GM12864 (cell line): ENCODE measurements at regions not wholly inside any gene's neighbourhood (a gene's known extent, or its start where the extent isn't known, plus 50 kb on each side); places are given as distances from the start of the nearest gene placed in this dataset.
A peak's percentile ranks its signal among the peaks of the same experiment; 100 is the strongest.

ENCODE experiments used
- DNase-seq: peaks from one replicate; pipeline ENCODE4 v3.0.0-alpha.2; 2011; ENCODE audit warnings: low read depth
- H3K4me3 ChIP-seq: 2 replicates; pipeline ENCODE4 v1.5.1; 2011; ENCODE audit warnings: mild to moderate bottlenecking, low read depth, low read length, control low read depth
- CTCF ChIP-seq: IDR thresholded peaks from 2 replicates; pipeline ENCODE4 v1.5.1; 2011; ENCODE audit warnings: low read depth, mild to moderate bottlenecking, moderate library complexity, low read length, control low read depth, inconsistent platforms; ENCODE audit errors: missing control alignments

DNA sequence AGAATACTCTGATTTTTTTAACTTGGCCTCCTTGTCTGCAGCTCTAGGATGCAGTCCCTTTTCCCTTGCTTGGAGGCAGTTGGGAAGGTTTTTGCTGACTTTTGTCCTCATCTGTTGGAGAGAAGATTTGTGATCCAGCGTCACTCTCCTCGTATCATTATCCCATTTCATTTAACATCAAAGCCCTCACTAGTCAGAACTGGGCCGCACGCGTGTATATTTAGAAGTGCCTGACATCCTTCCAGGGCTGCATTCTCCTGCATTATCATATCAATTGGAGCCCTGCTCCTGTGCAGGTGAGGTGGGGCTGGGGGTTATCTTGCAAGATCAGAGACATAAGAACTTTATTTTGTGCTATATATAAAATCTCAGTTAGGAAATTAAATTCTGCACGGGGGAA lies 435.1 kb upstream of the HS6ST1 start:
- DNase-seq: no peak
- TF ChIP-seq CTCF: no peak
- no peak overlapping the region for H3K4me3 ChIP-seq

DNA sequence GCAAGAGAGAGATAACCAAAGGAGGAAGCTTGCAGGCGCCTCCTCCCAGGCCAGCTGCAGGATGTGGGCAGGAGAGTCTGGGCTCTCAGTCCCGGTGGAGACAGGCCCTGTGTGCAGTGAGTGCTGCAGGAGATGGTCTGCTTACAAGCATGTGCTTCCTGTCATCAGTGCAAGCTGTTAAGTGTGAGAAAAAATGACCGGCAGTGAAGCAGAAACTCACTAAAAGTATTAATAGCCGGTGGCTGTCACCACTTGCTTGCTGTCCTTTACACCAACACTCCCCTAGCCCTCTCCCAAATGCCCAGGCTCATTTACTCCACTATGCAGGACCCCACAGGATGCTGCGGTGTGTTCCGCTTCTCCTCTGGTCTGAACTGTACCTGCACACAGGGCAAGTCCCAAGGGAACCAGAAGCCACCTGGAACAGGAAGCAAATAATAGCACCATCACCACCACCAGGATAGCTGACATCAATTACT lies 435.6 kb upstream of the HS6ST1 start:
- DNase-seq: peak; percentile 65
- no peak for TF ChIP-seq CTCF
- H3K4me3 ChIP-seq: no peak overlapping the region

DNA sequence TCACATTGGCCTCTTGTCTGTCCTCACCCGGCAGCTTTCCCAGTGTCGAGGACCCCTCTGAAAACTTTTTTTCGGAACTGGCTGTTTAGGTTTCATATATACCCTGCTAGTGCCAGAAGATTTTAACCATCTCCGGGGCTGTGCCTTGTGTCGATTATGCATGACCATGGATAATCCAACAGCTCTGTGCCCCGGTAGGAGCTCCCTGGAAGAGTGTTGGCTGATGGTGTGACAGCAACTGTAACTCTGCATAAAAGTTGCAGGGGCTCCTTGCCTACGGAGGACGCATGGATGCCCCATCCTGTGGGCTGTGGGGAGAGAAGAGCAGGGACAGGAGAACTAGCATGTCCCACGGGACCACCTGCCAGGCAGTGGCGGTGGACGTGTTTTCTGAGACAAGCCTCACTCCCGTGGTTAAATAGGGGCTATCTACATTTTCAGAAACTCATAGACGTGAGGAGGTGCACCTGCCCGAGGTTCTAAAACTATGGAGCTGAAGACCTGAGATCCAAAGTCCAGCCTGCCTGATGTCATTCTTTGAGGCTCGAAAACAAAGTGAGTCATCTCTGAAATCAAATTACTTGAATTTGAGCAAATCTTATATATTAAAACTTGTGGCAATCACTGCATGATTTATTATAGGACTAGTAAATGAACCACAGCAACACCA lies 437.2 kb upstream of the HS6ST1 start:
- no peak for TF ChIP-seq CTCF
- DNase-seq: no peak
- H3K4me3 ChIP-seq: no peak overlapping the region

DNA sequence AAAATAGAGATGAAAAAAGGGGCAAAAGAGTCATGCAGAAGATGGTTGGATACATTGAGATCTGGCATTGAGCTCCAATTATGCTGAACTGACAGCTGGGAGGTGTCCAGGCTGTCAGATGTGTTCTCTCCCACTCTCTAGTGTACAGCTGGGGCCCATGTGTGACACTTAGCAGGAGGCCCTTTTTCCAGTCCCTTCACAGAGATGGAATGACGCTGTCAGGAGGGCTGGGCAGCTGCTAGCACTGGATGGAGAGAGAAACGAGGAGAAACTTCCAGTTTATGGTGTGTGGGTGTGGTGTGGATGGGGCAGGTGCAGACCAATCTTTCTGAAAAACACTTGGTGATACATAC lies 437.7 kb upstream of the HS6ST1 start:
- no peak for DNase-seq
- TF ChIP-seq CTCF: no peak
- H3K4me3 ChIP-seq: no peak overlapping the region

- no peak for DNase-seq
- TF ChIP-seq CTCF: no peak
Measured at GRCh38 chr2:128765811-128766210, 447.1 kb upstream of the HS6ST1 start.

GRCh38 chr2:128768041-128768440 lies 449.4 kb upstream of the HS6ST1 start:
- no peak for DNase-seq
- no peak overlapping the region for H3K4me3 ChIP-seq
- TF ChIP-seq CTCF: no peak

More at GRCh38 chr2:128765811-128766210, 447.1 kb upstream of the HS6ST1 start:
- H3K4me3 ChIP-seq: no peak overlapping the region

DNA sequence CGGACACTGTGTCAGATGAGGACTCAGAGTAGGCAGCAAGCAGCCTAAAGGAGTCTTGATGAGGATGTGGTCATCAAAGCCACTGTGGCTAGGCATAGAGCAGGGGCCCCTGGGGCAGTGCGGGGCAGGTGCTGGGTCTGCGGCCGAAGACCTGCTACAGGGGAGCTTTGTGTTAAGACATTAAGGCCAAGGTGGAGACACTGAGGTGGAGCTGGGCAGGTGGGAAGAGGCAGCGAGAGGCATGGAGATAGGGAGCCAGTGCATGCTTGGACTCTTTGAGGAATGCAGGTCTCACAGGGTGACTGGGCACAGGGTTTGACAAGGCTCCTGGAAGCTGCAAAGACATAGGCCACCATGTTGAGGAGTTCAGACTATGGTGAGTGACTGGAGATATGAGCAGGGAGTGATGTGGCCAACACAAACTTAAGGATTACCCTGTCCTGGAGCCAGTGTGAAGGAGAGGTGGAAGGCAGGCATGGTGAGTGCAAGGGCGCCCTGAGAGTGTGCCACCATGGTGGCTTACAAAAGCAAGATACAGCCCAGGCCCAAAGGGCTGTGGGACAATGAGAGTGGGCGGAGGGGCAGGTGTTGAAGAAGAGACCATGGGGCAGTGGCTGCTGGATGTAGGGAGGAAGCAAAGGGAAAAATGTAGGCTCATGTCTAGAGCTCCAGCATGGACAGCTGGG lies 450.9 kb upstream of the HS6ST1 start:
- TF ChIP-seq CTCF: no peak
- H3K4me3 ChIP-seq: no peak overlapping the region
- no peak for DNase-seq
